ENCODE measurements at regions not wholly inside any gene's neighbourhood (a gene's known extent, or its start where the extent isn't known, plus 50 kb on each side); places are given as distances from the start of the nearest gene placed in this dataset.

DNA sequence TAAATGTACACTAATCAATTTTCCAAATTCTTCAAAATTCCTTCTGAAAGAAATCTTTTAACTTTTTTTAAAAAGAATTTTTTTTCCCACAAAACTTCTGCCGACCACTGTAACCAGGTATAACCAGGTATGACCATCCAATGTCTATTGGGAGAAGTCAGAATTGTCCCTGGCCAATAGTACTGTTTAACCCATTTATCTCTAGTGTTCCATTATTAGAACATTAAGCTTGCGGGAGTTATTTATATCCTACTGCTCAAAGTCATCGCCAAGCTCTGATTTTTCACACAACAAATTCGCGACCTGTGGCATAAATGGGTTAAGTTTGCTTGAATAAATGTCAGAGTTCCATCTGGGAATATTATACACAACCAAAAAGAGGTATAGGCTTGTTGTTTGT lies 343.2 kb downstream of the ANXA1 start:
- TF ChIP-seq POLR2A (IDR thresholded peaks at IDR 0.05) = no peak
- TF ChIP-seq, protein P1, sequence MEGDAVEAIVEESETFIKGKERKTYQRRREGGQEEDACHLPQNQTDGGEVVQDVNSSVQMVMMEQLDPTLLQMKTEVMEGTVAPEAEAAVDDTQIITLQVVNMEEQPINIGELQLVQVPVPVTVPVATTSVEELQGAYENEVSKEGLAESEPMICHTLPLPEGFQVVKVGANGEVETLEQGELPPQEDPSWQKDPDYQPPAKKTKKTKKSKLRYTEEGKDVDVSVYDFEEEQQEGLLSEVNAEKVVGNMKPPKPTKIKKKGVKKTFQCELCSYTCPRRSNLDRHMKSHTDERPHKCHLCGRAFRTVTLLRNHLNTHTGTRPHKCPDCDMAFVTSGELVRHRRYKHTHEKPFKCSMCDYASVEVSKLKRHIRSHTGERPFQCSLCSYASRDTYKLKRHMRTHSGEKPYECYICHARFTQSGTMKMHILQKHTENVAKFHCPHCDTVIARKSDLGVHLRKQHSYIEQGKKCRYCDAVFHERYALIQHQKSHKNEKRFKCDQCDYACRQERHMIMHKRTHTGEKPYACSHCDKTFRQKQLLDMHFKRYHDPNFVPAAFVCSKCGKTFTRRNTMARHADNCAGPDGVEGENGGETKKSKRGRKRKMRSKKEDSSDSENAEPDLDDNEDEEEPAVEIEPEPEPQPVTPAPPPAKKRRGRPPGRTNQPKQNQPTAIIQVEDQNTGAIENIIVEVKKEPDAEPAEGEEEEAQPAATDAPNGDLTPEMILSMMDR (IDR thresholded peaks at IDR 0.05) = no peak
